Right lobe of liver (tissue), 6 donors: ENCODE measurements at regions not wholly inside any gene's neighbourhood (a gene's known extent, or its start where the extent isn't known, plus 50 kb on each side); places are given as distances from the start of the nearest gene placed in this dataset.

Experiments
- ATAC-seq, 4 donors: fragments of 200-7000 bp; cut with Tn5 transposase; one replicate each; pipeline ENCODE4 v1.9.1; 2020; ENCODE audit warnings: mild to moderate bottlenecking in 4 of 4, moderate library complexity in 4 of 4
- DNase-seq, 3 donors: peaks; one replicate each; pipeline ENCODE4 v3.0.0-alpha.2; 2020
- H3K27ac ChIP-seq, 3 donors: fragments of 200-600 bp; one replicate each; pipeline ENCODE4 v1.8.0; 2022
- H3K27me3 ChIP-seq, 2 donors: fragments of 200-600 bp; one replicate each; pipeline ENCODE4 v1.8.0; 2022
- H3K36me3 ChIP-seq, 4 donors: fragments of 200-600 bp; sonication (generic) in 1 of 4; one replicate each; pipeline versions ENCODE4 v1.5.1 to v1.8.0; 2017 to 2022; ENCODE audit warnings: control low read depth in 1 of 4
- H3K4me1 ChIP-seq, 4 donors: fragments of 200-600 bp; sonication (generic) in 1 of 4; one replicate each; pipeline versions ENCODE4 v1.5.1 to v1.8.0; 2017 to 2022; ENCODE audit warnings: control low read depth in 1 of 4
- H3K4me3 ChIP-seq, 3 donors: fragments of 200-600 bp; one replicate each; pipeline ENCODE4 v1.8.0; 2022
- H3K9me3 ChIP-seq, 4 donors: fragments of 200-600 bp; sonication (generic) in 1 of 4; one replicate each; pipeline versions ENCODE4 v1.5.1 to v1.8.0; 2017 to 2022; ENCODE audit warnings: control low read depth in 1 of 4
- CTCF ChIP-seq, 4 donors: fragments of 200-600 bp in 3 of 4; fragments of 450-650 bp in 1 of 4; IDR thresholded peaks; one replicate each; pipeline versions ENCODE4 v1.5.1 to v1.8.0; 2016 to 2022; ENCODE audit warnings: antibody characterized with exemption in 4 of 4, mild to moderate bottlenecking in 2 of 4
- POLR2A ChIP-seq: fragments of 450-650 bp; IDR thresholded peaks from one replicate; pipeline ENCODE4 v1.6.1; 2017; ENCODE audit warnings: antibody characterized with exemption, mild to moderate bottlenecking
- WGBS: methylation state at CpG from one replicate; pipeline ENCODE4 v1.1.6; 2018; ENCODE audit warnings: low coverage, low lambda C conversion rate; ENCODE audit not compliant: insufficient coverage; ENCODE audit errors: missing lambda C conversion rate; 5-methylcytosine and 5-hydroxymethylcytosine counted together
- intact Hi-C, 2 donors: fragments of 100-400 bp; cut with DNase I; formaldehyde crosslinking; loops; one replicate each; pipeline versions ENCODE4 v1.11.2 to v1.14.1; 2022
- small RNA-seq, 2 experiments: library from RNA; depleted of rRNA; stranded (forward); fragments of <200 nt; gene quantifications; one replicate each; pipeline ENCODE3, GENCODE V24; 2016
- donor health status: DM: no; HTN: yes; CAD: no.
- donor health status: DM: no; HTN: no; CAD: no.
- donor health status: DM: no; HTN: no; CAD: no.
- donor health status: DM: no; HTN: yes; CAD: no.
- donor health status: DM: no; HTN: yes; CAD: no.

DNA sequence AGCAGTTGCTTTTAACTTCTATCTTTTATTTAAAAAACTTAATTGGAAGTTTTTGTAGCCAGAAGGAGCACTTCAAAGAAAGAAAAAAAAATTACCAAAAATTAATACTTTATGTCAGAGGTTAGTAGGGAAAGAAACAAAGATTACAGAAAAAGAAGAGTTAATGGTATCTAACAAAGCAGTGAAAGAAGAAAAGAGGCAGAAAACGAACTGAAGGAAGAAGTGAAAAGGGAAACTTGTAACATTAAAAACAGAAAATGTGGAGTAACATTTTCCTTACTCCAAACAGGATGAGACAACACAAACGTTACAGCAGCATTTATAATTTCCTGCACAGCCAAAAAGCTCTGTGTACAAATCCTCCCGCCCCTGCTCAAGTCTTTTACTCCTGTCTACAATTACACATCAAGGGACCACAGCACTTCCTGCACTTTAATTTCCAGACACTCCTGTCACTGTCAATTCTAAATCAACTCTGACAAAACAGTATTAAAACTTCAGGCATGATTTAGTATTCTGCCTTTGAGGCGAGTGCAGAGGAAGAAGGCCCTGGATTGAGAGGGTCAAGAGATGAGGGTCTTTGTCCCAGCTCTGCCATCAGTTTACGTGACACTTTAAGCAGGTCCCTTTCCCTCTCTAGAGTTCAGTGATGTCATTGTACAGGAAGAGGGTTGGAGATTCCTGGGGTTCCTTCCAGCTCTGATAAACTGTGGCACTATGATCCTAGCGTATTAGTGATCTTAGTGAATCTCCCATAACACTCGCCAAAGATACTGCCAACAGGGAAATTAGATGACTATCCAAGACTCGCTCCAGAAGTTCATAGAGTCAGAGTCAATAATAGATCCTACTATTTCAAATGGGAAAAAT lies 53.2 kb upstream of the LSM14A start:
- intact Hi-C loops, result no loop called here
- WGBS, result 46% methylated on average over 8 of the region's 8 CpGs
- DNase-seq, result no peak
- Histone ChIP-seq H3K36me3 (no peaks in the 10 kb centered on the region), H3K4me1 (no peaks in the 10 kb centered on the region), H3K27me3 (no peaks in the 10 kb centered on the region), H3K4me3 (no peak overlapping the region), H3K27ac (no peak overlapping the region), H3K9me3 (no peaks in the 10 kb centered on the region)
- no peak for TF ChIP-seq CTCF (IDR thresholded peaks at IDR 0.05)
- TF ChIP-seq POLR2A, result no peak
- peak in 3 of 4 donors; percentile 19 to 48 (median 37) for ATAC-seq

DNA sequence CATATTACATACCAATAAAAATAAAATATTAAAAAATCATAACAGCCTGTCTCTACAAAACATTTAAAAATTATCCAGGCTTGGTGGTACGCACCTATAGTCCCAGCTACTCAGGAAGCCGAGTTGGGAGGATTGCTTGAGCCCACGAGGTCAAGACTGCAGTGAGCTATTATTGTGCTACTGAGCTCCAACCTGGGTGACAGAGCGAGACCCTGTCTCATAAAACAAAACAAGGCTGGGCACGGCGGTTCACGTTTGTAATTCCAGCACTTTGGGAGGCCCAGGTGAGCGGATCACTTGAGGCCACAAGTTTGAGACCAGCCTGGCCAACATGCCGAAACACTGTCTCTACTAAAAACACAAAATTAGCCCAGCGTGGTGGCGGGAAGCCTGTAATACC lies 52.2 kb upstream of the LSM14A start:
- Histone ChIP-seq H3K27ac (no peak overlapping the region), H3K4me1 (no peaks in the 10 kb centered on the region), H3K4me3 (no peak overlapping the region), H3K27me3 (no peaks in the 10 kb centered on the region), H3K9me3 (no peaks in the 10 kb centered on the region), H3K36me3 (no peaks in the 10 kb centered on the region)
- DNase-seq (no peak), ATAC-seq (no peak)
- TF ChIP-seq POLR2A, result no peak
- no peak for TF ChIP-seq CTCF (IDR thresholded peaks at IDR 0.05)
- 75% methylated on average over 6 of the region's 11 CpGs for WGBS
- intact Hi-C loops, result no loop called here

DNA sequence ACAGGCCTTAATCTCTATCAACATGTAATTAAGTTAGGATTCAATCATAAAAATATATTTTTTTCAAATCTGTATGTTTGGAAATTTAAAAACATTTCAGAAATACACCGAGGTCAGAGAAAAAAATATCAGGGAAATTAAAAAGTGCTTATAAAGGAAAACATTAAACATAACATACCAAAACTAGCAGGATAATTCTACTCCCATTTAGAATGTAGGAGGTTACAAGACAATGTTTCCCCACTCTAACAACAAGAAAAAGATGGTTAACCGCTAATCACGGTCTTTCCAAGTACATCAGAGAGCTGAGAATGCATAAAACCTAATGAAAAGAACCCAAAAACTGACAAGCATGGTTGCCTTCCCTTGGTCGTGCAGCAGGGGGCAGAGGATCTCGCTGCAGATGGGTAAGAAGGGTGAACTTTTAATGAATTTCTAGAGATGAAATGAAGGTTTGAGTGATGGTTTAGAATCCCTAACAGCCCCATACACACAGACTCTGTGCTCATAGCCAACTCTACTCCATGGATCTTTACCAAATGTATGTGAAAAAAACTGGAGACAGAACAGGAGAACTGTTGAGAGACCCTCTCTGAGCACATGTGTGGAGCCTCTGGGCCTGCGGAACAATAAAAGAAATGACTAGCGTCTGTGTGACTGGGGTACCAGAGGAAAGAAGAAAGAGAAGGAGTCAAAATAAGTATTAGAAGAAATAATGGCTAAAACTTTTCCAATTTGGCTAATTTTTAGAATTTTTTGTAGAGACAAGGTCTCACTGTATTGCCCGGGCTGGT lies 51.3 kb upstream of the LSM14A start:
- intact Hi-C loops, result no loop called here
- no peak overlapping the region for H3K4me3 ChIP-seq
- DNase-seq (peak in 1 of 3 donors; percentile 30), ATAC-seq (peak; percentile 59 to 73 (median 66))
- H3K36me3 ChIP-seq, result no peaks in the 10 kb centered on the region
- H3K27me3 ChIP-seq, result no peaks in the 10 kb centered on the region
- no peaks in the 10 kb centered on the region for H3K4me1 ChIP-seq
- no peak overlapping the region for H3K27ac ChIP-seq
- TF ChIP-seq POLR2A (no peak), CTCF (IDR thresholded peaks at IDR 0.05) (peak; percentile 55 to 77 (median 66))
- no peaks in the 10 kb centered on the region for H3K9me3 ChIP-seq
- 48% methylated on average over 8 of the region's 8 CpGs for WGBS

Small RNAs in the stretch of these regions (small RNA-seq; reads per million reads assigned to genes)
- 0 reads per million in 2 experiments for gene RN7SL150P
- gene RPS4XP23, result 0 reads per million in 2 experiments
